IPS-20b (cell line): ENCODE measurements at regions not wholly inside any gene's neighbourhood (a gene's known extent, or its start where the extent isn't known, plus 50 kb on each side); places are given as distances from the start of the nearest gene placed in this dataset.
"Not testable (repeated sequence)": the region's sequence is repeated elsewhere in the genome, so short reads cannot be mapped to it uniquely, and the experiment has no call there.

Experiments
- H3K27ac ChIP-seq: one replicate; pipeline ENCODE4 v1.5.1; 2013; ENCODE audit warnings: low read length
- H3K27me3 ChIP-seq: 2 replicates; pipeline ENCODE4 v1.6.1; 2013; ENCODE audit warnings: mild to moderate bottlenecking, low read length, inconsistent platforms; ENCODE audit not compliant: insufficient read depth
- H3K36me3 ChIP-seq: 2 replicates; pipeline ENCODE4 v1.6.1; 2013; ENCODE audit warnings: low read depth, mild to moderate bottlenecking, inconsistent platforms, low read length, moderate library complexity; ENCODE audit not compliant: insufficient read depth
- H3K4me1 ChIP-seq: 2 replicates; pipeline ENCODE4 v1.6.1; 2013; ENCODE audit warnings: mild to moderate bottlenecking, control low read depth, inconsistent platforms, low read length, moderate library complexity; ENCODE audit not compliant: insufficient read depth
- H3K4me3 ChIP-seq: 2 replicates; pipeline ENCODE4 v1.5.1; 2013; ENCODE audit warnings: mild to moderate bottlenecking, low read length, inconsistent platforms
- H3K9ac ChIP-seq: 2 replicates; pipeline ENCODE4 v1.6.1; 2013; ENCODE audit warnings: low read depth, mild to moderate bottlenecking, inconsistent platforms, low read length, moderate library complexity
- H3K9me3 ChIP-seq: 2 replicates; pipeline ENCODE4 v1.6.1; 2013; ENCODE audit warnings: mild to moderate bottlenecking, low read depth, low read length, inconsistent platforms; ENCODE audit not compliant: insufficient read depth

DNA sequence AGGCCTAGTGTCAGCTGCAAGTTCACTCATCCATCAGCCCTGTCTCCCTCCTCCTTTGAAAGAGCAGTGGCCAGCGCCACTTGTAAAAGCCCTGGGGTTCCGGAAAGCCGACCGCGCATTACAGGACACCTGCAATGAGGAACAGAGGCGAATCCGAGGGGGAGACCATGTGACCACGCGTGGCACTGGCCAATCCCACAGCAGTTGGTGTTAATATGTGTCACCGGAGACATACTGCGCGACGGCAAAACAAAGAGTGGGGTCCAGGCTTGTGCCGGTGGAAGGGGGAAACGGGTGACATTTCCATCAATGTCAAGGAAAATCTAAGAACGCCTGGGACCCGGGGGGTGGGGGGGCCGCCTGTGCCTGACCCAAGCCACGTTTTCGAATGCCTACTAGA, 480.8 kb downstream of the SPATA31A7 start:
- Histone ChIP-seq H3K9me3 (peaks cover 59% of the 10 kb centered on the region), H3K27me3 (no peaks in the 10 kb centered on the region), H3K9ac (no peak overlapping the region), H3K36me3 (no peaks in the 10 kb centered on the region), H3K4me1 (no peaks in the 10 kb centered on the region), H3K27ac (no peak overlapping the region), H3K4me3 (no peak overlapping the region)

DNA sequence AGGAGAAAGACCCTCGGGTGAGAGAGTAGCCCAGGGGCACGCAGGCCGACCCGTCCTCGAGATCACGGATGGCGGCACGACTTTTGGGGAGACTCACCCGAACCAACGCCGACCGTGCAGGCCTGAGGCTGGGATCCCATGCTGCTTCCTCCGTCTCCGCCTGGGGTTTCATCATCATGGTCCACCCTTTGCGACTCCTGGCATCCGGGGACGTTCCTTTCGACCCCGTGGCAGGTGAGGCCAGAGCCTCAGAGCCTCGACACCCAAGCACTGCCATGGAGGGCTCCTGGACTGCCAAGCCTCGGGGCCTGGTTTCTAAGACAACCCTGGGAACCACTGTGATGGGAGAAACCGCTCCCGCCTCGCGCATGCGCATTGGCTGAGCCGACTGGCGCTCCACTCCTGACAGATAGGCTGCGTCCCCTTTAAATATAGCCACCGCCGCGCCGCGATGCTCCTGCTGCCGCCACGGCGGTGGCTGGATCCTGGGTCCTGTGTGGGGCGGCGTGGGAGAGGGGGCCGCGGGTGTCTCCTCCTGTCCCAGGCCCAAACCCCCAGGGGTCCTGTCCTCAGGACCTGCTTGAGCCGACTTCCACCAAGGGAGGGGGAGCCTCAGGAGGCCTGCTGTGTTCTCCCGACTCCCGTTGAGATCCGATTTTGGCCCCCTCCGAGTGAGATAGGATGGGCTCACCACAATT, 481.6 kb downstream of the SPATA31A7 start:
- Histone ChIP-seq H3K9me3 (peaks cover 54% of the 10 kb centered on the region), H3K27ac (no peak overlapping the region), H3K4me1 (no peaks in the 10 kb centered on the region), H3K4me3 (no peak overlapping the region), H3K36me3 (no peaks in the 10 kb centered on the region), H3K27me3 (no peaks in the 10 kb centered on the region), H3K9ac (no peak overlapping the region)

DNA sequence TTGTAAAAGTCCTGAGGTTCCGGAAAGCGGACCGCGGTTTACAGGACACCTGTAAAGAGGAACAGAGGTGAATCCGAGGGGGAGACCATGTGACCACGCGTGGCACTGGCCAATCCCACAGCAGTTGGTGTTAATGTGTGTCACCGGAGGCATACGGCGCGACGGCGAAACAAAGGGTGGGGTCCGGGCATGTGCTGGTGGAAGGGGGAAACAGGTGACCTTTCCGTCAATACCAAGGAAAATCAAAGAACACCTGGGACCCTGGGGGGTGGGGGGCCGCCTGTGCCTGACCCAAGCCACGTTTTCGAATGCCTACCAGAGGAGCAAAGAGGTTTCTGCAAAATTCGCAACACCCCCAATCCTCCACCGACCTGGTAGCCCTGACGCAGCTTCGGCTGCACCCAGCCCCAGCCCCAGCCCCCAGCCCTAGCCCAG, 482.3 kb downstream of the SPATA31A7 start:
- H3K9me3 ChIP-seq, result peaks cover 57% of the 10 kb centered on the region
- not testable (repeated sequence) for H3K4me3 ChIP-seq, H3K9ac ChIP-seq, H3K4me1 ChIP-seq, H3K27ac ChIP-seq, H3K27me3 ChIP-seq, H3K36me3 ChIP-seq

DNA sequence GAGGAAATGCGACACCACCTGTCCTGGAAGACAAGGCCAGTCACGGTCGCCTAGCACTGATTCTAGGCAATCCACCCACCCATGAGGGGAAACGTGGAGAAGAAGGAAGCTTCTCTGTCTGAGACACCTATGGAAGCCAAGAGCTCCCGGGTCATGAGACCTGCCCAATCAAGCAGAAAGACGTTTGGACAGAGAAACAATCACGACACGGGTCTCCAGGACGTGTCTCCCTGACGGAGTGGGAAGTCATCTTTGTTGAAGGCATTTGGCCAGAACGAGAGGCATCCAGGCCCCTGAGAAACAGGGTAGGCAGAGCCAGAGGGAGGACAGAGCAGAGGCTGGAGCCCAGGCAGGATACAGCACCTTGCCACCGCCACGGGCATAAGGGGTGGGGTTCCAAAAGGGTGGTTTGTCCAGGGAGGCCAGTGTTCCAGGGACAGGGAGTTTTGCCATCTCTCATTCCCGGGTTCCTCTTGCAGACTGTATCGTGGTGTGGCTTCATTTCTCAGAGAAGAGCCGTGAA, 482.9 kb downstream of the SPATA31A7 start:
- not testable (repeated sequence) for H3K36me3 ChIP-seq, H3K4me1 ChIP-seq, H3K9ac ChIP-seq, H3K27ac ChIP-seq, H3K27me3 ChIP-seq, H3K4me3 ChIP-seq
- peaks cover 55% of the 10 kb centered on the region for H3K9me3 ChIP-seq

DNA sequence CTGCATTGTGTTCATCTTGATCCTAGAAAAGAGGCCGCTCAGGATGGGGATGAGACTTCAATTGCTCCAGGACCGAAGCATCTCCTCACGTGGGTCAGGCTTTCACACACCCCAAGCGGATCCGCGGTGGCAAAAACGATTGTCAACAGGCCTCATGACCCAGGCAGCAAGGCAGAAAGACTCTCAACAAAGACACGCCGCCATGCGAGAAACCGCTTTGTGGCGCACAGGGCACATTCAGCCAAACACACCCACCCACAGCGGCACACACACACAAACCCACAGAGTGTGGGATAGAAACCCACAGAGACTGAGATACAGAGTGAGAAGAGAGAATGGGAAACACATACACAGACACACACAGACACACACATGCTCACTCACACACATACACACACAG, 483.4 kb downstream of the SPATA31A7 start:
- Histone ChIP-seq H3K27ac (no peak overlapping the region), H3K9me3 (peaks cover 56% of the 10 kb centered on the region), H3K27me3 (no peaks in the 10 kb centered on the region), H3K36me3 (no peaks in the 10 kb centered on the region), H3K4me3 (no peak overlapping the region), H3K4me1 (no peaks in the 10 kb centered on the region), H3K9ac (no peak overlapping the region)

DNA sequence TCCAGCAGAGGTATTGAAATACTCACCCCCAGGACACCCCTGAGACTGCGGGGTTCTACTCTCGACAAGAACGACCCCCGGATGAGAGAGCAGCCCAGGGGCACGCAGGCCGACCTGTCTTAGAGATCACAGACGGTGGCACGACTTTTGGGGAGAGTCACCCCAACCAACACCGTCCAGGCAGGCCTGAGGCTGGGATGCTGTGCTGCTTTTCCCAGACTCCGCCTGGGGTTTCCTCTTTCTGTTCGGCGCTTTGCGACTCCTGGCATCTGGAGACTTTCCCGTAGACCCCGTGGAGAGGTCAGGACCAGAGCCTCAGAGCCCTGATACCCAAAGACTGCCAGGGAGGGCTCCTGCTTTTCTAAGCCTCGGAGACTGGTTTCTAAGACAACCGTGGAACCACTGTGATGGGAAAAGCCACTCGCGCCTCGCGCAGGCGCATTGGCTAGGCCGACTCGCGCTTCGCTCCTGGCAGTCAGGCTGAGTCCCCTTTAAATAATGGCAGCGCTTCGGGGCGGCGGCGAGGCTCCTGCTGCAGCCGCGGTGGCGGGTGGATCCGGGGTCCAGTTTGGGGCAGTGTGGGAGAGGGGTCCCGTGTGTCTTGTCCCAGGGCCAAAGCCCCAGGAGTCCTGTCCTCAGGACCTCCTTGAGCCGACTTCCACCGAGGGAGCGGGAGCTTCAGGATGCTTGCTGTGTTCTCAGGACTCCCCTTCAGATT, 484.0 kb downstream of the SPATA31A7 start:
- H3K27me3 ChIP-seq, result no peaks in the 10 kb centered on the region
- no peak overlapping the region for H3K4me3 ChIP-seq
- H3K9me3 ChIP-seq, result peaks cover 54% of the 10 kb centered on the region
- no peak overlapping the region for H3K9ac ChIP-seq
- no peaks in the 10 kb centered on the region for H3K4me1 ChIP-seq
- H3K36me3 ChIP-seq, result no peaks in the 10 kb centered on the region
- no peak overlapping the region for H3K27ac ChIP-seq

DNA sequence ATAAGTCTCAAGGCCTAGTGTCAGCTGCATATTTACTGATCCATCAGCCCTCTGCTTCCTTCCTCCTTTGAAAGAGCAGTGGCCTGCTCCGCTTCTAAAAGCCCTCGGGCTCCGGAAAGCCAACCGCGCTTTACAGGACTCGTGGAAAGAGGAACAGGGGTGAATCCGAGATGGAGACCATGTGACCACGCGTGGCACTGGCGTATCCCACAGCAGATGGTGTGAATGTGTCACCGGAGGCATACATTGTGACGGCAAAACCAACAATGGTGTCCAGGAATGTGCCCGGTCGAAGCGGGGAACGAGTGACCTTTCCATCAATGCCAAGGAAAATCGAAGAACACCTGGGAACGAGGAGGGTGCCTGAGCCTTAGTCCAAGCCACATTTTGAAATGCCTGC, 484.6 kb downstream of the SPATA31A7 start:
- H3K9me3 ChIP-seq, result peaks cover 54% of the 10 kb centered on the region
- no peaks in the 10 kb centered on the region for H3K4me1 ChIP-seq
- no peak overlapping the region for H3K4me3 ChIP-seq
- H3K9ac ChIP-seq, result no peak overlapping the region
- H3K27me3 ChIP-seq, result no peaks in the 10 kb centered on the region
- H3K27ac ChIP-seq, result no peak overlapping the region
- H3K36me3 ChIP-seq, result no peaks in the 10 kb centered on the region

DNA sequence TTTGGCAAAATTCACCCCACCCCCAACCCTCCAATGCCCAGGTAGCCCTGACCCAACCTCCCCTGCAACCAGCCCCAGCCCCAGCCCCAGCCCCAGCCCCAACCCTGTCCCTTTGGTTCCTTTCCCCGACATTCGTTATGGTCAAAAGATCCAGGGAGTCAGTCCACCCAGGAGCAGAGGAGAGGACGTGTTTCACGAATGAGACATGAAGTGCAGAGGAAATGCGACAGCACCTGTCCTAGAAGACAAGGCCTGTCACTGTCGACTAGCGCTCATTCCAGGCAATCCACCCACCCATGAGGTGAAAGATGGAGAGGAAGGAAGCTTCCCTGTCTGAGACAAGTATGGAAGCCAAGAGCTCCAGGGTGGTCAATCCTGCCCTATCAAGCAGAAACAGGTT, 485.0 kb downstream of the SPATA31A7 start:
- no peak overlapping the region for H3K27ac ChIP-seq
- peaks cover 54% of the 10 kb centered on the region for H3K9me3 ChIP-seq
- H3K4me3 ChIP-seq, result no peak overlapping the region
- no peaks in the 10 kb centered on the region for H3K27me3 ChIP-seq
- H3K9ac ChIP-seq, result no peak overlapping the region
- no peaks in the 10 kb centered on the region for H3K36me3 ChIP-seq
- no peaks in the 10 kb centered on the region for H3K4me1 ChIP-seq
